ENCODE measurements at regions not wholly inside any gene's neighbourhood (a gene's known extent, or its start where the extent isn't known, plus 50 kb on each side); places are given as distances from the start of the nearest gene placed in this dataset.
"Not testable (repeated sequence)": the region's sequence is repeated elsewhere in the genome, so short reads cannot be mapped to it uniquely, and the experiment has no call there.

DNA sequence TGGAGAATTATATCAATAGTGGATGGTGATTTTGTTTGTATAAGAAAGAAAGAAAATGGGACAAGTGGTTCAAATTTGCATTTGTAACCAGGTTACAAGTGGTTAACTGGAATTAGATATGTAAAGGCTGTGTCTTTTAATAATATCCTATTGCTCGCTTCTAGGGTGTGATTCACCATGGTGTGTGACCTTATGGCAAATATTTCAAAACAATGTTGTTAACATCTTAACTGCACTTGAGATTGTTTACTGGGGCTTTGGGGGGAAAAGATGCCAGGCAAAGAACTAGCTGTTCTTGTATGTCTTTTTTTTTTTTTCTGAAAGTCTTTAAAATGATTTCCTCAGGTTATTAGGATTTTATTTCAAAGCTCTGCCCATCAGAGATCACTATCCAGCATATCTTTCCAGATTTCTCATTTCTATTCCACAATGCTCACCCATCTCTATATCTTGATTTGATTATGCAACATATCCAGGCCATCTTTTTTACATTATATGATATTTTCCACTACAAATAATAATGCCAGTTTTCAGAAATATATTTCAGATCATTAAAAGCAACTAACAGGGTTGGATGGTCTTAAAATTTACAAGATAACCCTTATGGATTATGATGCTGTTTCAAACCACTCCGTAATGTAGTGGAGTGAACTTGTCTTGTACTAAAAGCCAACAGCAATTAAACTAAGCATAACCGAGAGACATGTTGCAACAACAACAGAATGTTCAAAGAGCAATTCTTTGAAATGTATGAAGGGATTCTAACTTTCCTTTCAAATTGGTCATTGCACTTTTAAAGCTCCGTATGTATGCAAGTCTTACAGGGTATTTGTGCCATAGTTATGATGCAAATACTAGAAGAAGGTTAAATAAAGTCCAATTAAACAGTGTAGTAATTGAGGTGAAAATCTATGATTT, 341.5 kb upstream of the ETAA1 start:
- DNase-seq: no peak

DNA sequence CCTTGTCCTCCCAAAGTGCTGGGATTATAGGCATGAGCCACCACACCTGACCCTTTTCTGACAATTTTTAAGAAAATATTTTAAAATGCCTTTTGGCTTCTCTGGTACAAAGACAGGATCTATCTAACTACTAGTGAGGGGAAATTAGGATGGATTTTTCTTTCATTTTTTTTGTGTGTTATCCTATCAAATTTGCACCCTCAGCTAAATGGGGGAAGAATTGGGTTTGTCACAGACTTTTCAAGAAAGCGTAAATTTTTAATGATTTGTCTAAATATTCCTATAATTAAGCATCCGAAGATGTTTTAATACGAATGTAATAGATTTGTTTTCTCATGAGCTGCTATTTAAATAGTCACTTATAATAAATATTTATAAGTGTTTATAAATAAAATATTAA, 340.0 kb upstream of the ETAA1 start:
- DNase-seq: no peak

DNA sequence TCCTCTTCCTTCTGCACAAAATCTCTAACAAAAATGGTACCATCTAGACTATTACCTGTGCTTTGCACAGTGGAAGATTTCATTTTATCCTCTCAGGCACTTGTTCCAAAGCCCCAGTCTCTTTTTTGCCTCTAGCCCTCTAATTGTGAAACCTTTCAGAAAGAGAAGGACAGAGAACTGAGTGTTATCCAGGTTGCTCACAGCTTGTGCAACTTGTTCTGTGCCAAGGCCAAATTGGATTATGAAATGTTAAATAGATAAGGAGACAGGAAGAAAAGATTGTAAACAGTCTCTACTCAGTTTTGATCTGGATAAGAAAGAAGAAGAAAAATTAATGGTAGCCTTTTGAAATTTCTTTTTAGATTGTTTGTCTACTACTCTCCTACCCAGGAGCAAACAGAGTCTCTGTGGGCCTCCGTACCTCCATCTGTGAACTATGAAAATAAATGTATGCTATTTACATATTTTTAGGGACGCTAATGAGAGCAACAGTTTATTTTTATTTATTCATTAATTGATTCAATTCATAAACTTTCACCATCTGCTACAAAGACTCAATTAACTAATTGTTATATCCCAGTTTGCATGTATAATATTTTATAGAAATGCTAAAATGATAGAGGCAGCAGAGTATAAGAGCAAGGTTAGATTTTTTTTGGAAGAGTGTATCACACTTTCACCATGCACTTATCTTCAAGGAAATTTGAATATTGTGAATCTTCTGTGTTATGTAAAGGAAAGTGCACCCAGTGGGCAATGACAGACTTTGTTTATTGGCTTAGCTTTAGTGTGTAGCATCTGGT, 339.0 kb upstream of the ETAA1 start:
- DNase-seq: no peak

DNA sequence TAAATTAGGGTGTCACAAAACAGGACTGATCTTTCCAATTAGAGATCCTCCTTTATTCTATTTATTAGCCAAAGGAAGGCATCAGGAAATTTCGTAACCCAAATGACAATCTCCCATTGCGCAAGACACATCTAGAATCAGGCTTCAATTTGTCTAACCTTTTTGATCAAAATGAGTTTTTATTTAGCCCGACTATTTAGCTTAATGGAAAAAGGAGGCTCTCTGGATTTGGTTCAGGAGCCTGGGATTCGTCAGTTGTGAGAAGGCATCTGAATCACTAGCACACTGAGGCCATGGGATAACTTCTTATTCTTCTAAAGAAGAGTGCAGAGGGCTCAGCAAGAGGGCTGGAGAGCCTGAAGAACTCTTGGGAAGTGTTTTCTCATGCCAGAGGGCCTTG, 332.1 kb upstream of the ETAA1 start:
- no peak for DNase-seq

DNA sequence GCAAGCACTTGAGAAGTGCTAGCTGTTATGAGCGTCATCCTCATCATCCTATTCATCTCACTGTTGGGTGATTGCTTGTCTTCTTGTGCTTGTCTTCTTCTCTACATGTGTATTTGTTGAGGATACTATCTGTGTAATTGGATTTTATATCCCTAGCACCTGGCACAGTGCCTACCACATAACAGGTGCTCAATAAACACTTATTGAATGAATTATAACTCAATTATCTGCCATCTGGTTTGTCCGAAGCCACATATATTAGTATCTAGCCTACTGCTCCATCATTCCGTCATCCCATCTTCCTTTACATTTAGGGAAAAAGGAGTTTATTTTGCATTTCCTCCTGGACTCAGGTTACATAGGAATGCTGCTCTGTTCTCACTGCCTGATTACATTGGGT, 330.4 kb upstream of the ETAA1 start:
- DNase-seq: no peak

DNA sequence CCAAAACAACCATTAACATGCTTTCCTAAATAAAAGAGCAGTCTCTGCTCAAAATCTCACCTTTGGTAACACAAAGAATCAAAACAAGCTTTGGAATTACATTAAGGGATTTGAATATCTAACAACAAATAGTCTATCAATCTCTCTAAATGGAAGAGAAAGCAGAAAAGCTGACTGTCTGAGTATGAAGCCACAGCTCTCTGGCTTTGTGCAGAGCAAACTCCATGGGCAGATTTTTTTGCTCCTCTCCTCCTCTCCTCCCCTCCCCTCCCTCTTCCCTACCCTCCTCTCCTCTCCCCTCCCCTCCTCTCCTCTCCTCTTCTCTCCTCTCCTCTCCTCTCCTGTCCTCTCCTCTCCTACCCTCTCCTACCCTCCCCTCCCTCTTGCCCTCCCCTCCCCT, 329.5 kb upstream of the ETAA1 start:
- no peak for DNase-seq

DNA sequence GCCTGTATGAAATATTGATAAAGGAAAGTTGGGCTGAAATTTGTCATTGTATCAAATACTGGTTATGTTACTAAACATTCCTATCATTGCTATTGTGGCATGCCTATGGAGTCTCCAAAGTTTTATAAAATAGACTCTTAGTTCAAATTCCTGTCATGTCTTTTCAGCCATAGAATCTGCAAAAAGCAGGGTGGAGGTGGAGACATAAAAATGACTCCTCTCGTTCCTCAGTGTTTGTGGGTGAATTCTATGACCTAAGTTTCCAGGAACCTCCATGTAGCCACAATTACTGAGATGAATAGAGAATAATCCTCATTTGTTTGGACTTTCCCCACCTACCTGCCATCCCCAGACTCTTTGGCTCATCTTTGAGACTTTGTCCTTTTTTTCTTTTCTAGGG, 326.3 kb upstream of the ETAA1 start:
- DNase-seq: no peak

DNA sequence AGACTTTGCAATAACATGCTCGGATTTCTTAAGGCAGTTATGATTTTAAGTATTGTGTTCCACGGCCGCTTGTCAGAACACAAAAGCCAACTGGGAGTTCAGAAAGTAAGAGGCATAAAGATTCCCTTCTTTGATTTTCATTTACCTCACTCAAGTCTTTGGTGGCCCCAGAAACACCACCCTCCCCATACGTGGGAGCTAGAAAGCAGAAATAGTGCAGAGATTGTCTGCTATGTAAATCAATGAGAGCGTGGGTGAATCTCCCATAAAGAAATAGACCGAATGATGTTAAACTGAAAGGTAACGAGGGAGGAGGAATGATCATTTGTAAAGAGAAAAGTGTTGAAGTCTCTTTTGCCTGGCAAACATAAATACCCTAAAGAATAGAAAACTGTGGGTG, 322.1 kb upstream of the ETAA1 start:
- no peak for DNase-seq

DNA sequence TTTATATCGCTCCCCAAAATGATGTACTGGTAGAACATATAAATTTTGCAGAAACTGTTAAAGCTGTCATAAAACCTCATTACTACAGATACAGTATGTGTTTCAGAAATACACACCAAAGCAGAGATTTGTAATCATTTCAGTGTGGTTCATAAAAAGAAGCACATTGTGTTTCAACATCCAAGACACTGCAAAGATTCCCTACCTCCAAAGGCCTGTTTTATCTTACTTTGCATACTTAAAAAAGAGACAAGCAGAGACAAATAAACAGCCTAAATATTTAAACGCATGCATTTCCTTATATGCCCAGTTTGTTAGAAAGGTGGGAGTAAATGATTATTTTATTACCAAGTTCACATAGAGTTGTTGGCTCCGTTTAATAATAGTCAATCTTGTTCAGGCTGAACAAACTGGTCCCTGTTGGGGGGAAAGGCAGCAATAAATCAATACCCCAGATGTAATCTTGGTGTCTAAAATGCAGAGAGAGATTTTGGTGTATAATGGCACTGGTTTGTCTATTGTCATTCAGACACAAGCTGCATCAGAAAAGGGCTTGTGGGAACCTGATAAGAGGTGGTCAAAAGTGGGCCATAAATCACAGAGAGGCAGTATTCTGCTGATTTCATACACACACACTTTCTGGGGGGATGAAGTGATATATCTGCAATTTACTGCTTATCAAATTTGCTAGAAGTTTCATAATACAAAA, 321.4 kb upstream of the ETAA1 start:
- no peak for DNase-seq

DNA sequence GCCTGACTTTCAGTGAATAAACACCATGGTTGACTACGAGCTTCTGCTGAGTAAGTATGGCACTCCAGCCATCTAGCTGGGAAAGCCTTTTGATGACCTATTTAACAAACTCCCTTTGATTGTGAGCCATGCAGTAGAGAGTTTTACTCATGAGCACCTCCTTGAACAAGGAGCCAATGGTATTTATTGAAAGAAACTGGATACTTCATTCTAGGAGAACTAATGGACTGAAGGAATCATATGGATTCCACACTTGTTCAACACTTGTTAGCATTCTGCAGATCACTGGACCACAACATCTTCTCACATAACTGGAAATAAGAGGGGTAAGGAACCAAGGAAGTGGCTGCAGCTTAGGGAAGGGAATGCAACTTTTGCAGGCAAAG, 320.9 kb upstream of the ETAA1 start:
- DNase-seq: no peak

DNA sequence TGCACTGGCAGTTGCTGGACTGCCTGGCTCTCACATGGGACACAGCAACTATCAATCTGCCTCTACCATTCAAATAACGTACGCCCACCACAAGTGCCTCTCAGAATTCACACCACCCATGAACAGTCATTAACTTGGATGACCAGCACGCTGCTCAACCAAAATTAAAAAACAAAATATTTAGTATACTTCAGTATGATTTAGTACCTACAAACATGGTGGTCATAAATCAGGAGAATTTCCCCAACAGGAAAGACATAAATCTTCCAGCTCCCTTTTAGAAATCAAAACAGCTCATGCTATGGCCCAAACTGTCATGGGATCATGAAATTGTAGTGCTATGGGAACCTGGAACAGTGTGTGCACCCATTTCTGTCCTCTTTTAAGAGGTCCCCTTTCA, 317.4 kb upstream of the ETAA1 start:
- DNase-seq: no peak

DNA sequence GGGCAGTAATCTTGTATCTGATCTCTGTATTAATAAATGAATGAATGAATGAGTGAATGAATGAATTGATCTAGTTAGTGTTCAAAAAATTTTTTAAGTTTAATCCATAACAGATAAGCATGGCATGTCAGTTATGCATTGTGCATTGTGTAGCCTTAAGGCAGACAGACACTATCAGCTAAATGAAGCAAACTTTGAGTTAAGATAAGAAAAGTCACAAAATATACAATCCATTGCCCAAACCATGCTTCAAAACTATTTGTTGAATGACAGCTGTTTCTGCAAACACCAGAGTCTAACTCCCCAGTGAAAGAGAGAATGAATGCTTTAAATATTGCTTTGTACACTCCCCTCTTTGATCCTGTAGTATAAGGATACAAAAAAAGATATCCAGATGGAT, 314.3 kb upstream of the ETAA1 start:
- no peak for DNase-seq

DNA sequence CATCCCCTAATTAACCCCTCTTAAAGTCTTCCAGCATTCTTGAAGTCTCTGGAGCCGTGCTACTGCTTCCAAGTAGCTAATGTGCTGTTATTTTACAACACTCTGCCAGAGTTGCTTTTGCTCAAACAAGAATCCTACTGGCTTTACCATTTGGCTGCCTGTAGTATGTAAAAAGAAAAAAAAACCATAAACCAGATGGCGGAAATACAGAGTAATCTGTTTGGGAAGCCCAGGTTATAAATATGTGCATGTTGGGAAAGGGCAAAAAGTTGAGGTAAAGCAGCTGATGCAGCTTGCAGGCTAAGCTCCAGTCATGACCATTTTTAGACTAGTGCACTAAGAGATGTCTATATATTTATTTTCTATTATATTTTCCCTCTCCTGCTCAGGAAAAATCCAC, 313.2 kb upstream of the ETAA1 start:
- no peak for DNase-seq

DNA sequence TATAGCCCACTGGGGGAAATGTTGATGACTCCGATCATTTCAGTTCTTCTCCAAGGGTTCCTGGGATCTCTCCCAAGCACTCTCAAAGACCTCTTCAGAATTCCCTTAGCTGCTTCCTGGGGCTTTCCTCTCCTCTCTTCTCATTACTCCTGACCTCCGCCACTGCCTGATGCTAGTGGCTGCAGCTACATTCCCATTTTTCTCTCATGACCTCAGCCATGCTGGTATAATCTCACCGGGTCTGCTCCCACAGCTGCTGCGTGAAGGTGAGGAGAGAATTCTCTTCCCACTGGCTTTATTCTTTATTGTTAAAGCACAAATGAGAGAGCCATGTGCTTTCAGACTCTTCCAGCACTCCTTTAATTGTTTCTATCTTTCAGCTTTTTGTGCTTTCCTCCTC, 312.0 kb upstream of the ETAA1 start:
- no peak for DNase-seq

DNA sequence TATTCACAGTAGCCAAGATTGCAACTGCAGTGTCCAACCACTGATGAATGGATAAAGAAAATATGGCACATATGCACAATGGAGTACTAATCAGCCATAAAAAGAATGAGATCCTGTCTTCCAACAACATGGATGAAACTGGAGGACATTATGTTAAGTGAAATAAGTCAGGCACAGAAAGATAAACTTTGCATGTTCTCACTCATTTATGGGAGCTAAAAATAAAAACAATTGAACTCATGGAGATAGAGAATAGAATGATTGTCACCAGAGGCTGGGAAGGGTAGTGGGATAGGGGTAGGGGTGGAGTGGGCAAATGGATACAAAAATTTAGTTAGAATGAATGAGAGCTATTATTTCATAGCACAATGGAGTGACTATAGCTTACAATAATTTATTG, 305.5 kb upstream of the ETAA1 start:
- DNase-seq: no peak

DNA sequence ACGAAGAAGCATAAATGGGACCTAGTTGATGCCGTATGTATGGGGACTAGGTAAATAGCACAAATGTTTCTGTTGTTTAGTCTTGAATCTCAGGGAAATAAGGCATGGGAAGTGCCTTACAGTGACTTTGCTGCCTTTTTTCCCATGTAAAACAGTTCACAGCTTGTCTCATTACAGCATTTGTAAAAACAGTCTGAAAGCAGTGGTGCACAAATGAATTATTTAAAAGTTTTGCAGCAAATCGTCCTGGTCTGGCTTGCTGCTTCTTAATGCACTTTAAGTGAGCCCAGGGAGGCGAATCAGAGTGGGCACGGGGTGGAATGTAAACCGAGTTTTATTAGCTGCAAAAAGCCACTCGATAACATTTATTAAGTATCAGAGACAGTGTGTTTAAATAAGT, 302.0 kb upstream of the ETAA1 start:
- DNase-seq: no peak

DNA sequence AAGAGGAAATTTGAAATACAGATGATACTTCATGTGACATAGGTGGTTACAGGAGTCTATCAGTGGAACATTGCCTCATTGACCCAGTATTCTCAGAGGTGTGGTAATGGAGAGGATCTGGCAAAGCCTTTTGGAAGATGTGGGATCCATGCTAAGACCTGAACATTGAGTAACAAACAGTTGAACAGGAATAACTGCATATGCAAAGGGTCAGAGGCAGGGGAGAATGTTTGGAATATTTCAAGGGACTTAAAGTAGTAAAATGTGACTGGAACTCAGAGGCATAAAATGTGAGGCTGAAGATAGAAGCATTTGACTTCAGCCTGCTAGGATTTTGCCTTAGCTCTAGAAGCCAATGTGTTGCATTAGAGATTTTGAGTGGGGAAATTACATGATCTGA, 300.2 kb upstream of the ETAA1 start:
- no peak for DNase-seq

DNA sequence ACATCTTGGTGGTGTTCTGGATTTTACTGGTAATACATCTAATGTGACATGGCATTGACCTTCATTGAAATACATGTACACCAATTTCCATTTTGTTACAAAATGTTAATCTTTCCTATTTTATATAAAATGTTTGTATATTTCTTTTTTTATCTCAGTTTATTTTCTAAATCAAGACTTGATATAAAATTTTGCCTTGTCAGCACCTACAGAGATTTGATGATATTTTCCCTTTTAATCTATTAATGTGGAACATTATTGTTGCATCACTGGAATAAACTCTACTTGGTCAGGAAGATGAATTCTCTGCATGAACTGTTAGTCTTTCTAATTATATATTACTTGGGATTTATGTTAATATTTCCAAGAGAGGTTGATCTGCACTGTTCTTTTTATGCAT, 294.0 kb upstream of the ETAA1 start:
- DNase-seq: no peak

DNA sequence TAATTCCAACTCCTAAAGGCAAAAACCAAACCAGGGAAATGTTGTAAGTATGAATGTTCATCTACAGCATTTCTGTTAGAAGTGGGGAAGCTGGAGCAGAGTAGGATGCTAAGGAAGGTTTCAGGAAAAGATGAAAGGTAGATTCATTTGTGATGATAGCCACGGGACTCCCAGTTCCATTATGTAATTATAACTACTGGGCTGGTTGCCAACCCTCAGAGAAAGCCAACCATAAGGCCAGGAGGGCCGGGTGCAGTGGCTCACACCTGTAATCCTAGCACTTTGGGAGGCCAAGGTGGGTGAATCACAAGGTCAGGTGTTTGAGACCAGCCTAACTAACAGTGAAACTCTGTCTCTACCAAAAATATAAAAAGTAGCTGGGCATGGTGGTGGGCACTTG, 288.9 kb upstream of the ETAA1 start:
- DNase-seq: peak; percentile 89

DNA sequence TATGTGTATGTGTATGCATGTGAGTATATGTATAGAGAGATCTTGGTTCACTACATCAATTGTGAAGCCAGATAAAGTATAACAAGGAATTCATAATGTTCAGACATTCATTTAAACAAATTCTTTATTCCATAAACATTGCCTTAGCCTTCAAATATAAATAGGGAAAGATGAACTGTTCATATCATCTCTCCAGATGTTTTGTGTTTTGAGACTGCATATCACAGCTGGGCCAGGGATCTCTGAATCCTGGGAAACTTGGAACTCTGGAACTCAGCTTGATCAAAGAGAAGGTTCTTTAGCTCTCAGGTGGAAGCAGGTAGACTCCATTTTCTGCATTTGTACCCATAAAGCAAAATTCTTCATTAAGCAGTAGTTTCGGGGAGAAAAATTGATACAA, 272.6 kb upstream of the ETAA1 start:
- DNase-seq: no peak

DNA sequence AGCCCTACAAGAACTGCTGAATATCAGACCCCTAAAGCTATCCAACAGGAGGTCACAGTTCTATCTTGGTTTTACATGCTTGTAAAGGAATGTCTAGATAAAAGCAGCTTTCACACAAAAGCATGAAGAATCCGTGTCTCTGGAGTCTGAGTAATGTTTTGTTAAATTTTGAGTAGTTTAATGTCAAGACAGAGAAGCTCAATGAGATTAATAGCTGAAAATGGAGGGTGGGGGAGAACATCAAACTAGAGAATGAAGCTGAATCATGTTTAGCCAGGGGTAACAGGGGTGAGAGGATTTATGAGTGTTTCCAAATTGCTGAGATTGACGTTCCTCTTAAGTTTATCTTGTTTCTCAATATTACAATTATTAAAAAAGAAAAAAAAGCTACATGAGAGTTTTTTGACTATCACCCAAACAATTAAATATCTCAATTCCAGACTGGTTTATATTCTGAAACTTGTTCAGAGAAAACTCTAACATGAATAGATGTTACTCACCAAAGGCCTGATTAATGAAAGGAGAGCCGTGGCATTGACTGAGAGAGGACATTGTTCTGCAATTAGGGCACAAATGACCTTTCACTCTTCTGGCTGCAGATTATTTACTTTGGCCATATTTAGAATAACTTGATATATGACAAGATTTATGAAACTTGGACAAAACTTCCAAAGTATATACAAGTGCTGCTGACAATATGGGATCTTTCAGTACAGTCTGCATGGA, 266.4 kb upstream of the ETAA1 start:
- no peak for DNase-seq

DNA sequence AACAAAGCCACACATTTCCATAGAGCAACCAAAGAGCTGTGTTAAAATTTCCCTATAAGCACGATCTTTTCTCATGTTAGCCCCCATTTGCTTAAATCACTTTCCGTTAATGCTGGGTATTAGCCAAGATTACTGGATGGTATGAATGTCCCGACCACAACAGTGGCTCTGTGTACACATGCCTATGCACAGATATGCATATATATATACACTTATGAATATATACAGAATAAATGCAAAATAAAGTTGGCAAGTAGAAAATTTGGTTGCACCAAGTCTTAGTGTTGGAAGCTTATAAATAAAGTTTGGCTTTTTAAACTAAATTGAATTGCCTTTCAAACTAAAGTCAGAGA, 265.9 kb upstream of the ETAA1 start:
- no peak for DNase-seq

DNA sequence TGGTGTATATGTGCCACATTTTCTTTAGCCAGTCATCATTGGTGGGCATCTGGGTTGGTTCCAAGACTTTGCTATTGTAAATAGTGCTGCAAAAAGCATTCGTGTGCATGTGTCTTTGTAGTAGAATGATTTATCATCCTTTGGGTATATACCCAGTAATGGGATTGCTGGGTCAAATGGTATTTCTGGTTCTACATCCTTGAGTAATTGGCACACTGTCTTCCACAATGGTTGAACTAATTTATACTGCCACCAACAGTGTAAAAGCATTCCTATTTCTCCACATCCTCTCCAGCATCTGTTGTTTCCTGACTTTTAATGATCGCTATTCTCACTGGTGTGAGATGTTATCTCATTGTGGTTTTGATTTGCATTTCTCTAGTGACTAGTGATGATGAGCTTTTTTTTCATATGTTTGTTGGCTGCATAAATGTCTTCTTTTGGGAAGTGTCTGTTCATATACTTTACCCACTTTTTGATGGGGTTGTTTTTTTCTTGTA, 264.6 kb upstream of the ETAA1 start:
- not testable (repeated sequence) for DNase-seq
